Mucosa of gallbladder (tissue), 1 donor: ENCODE measurements at regions not wholly inside any gene's neighbourhood (a gene's known extent, or its start where the extent isn't known, plus 50 kb on each side); places are given as distances from the start of the nearest gene placed in this dataset.
"Not testable (repeated sequence)": the region's sequence is repeated elsewhere in the genome, so short reads cannot be mapped to it uniquely, and the experiment has no call there.

ENCODE experiments used
- DNase-seq: peaks from one replicate; pipeline ENCODE4 v3.0.0-alpha.2; 2020; ENCODE audit warnings: low spot score
- donor health status: DM: no; HTN: no; CAD: no.

- no peak for DNase-seq
Measured at GRCh38 chr5:94102849-94103248, 361.4 kb upstream of the POU5F2 start.

- not testable (repeated sequence) for DNase-seq
Measured at GRCh38 chr5:94097384-94097783, 356.0 kb upstream of the POU5F2 start.

GRCh38 chr5:94094793-94095441, 353.5 kb upstream of the POU5F2 start:
- DNase-seq = no peak

- DNase-seq = no peak
Measured at GRCh38 chr5:94093300-94093699, 351.9 kb upstream of the POU5F2 start.

- DNase-seq = not testable (repeated sequence)
Measured at GRCh38 chr5:94086635-94087034, 345.2 kb upstream of the POU5F2 start.

GRCh38 chr5:94086194-94086593, 344.8 kb upstream of the POU5F2 start:
- no peak for DNase-seq

GRCh38 chr5:94082405-94082804, 341.0 kb upstream of the POU5F2 start:
- DNase-seq = no peak

GRCh38 chr5:94081088-94081487, 339.7 kb upstream of the POU5F2 start:
- no peak for DNase-seq

- no peak for DNase-seq
Measured at GRCh38 chr5:94080390-94080789, 339.0 kb upstream of the POU5F2 start.

- DNase-seq = no peak
Measured at GRCh38 chr5:94072116-94072515, 330.7 kb upstream of the POU5F2 start.

GRCh38 chr5:94066437-94067207, 325.2 kb upstream of the POU5F2 start:
- DNase-seq = no peak

- DNase-seq = no peak
Measured at GRCh38 chr5:94064025-94064424, 322.6 kb upstream of the POU5F2 start.

GRCh38 chr5:94057655-94058054, 316.3 kb upstream of the POU5F2 start:
- DNase-seq = no peak

GRCh38 chr5:94057217-94057616, 315.8 kb upstream of the POU5F2 start:
- DNase-seq = no peak

- DNase-seq = not testable (repeated sequence)
Measured at GRCh38 chr5:94049307-94049922, 308.0 kb upstream of the POU5F2 start.

GRCh38 chr5:94045839-94046782, 304.7 kb upstream of the POU5F2 start:
- DNase-seq = no peak

- no peak for DNase-seq
Measured at GRCh38 chr5:94043311-94043710, 301.9 kb upstream of the POU5F2 start.

GRCh38 chr5:94040591-94041148, 299.3 kb upstream of the POU5F2 start:
- no peak for DNase-seq

- DNase-seq = no peak
Measured at GRCh38 chr5:94039101-94039500, 297.7 kb upstream of the POU5F2 start.

- DNase-seq = no peak
Measured at GRCh38 chr5:94031631-94032030, 290.2 kb upstream of the POU5F2 start.

GRCh38 chr5:94028001-94028400, 286.6 kb upstream of the POU5F2 start:
- DNase-seq = no peak

GRCh38 chr5:94027145-94027544, 285.7 kb upstream of the POU5F2 start:
- DNase-seq = no peak
